ENCODE measurements at regions not wholly inside any gene's neighbourhood (a gene's known extent, or its start where the extent isn't known, plus 50 kb on each side); places are given as distances from the start of the nearest gene placed in this dataset.

DNA sequence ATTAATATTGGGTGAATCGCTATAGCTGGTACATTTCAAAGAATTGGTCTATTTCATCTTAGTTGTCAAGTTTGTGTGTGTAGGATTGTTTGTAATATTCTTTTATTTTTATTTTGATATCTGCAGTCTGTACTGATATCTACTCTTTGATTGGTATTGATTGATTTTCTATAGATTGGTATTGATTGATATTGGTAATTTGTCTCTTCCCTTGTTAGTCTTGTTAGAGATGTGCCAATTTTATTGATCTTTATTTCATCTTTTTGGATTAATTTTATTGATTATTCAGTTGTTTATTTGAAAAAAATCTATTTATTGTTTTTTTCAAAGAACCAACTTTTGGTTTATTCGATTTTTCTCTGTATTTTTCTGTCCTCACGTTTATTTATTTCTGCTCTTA, 61.4 kb downstream of the TM2D3 start:
- Histone ChIP-seq H2AFZ (ENCODE audit: low read length) (no peak overlapping the region), H3K4me1 (ENCODE audit: insufficient read depth, low read length) (no peaks in the 10 kb centered on the region), H3K9ac (ENCODE audit: insufficient read depth, low read depth, low read length) (no peak overlapping the region), H3K9me3 (ENCODE audit: low read length) (peaks cover 10% of the 10 kb centered on the region; the same call in 1 of the 2 replicates), H3K36me3 (replicated peaks in 1 of 2; ENCODE audit: control insufficient read depth in 1 of 2, insufficient read depth in 2 of 2, low read length in 2 of 2) (no peaks in the 10 kb centered on the region), H3K4me2 (ENCODE audit: low read depth, low read length) (no peak overlapping the region), H3K27ac (ENCODE audit: extremely low read length, insufficient read depth, low read length) (no peak overlapping the region), H3K79me2 (ENCODE audit: insufficient read depth, low read length) (no peaks in the 10 kb centered on the region), H3K4me3 (replicated peaks in 1 of 3; ENCODE audit: insufficient read depth in 1 of 3, low read depth in 2 of 3, low read length in 3 of 3) (no peak overlapping the region), H4K20me1 (ENCODE audit: insufficient read depth, low read length) (no peaks in the 10 kb centered on the region), H3K27me3 (ENCODE audit: control insufficient read depth in 1 of 2, insufficient read depth in 2 of 2, low read length in 2 of 2) (no peaks in the 10 kb centered on the region)
- intact Hi-C loops (cut with micrococcal nuclease; ENCODE audit: unreplicated experiment), result no loop called here
- no peak for ATAC-seq
- no peak for FAIRE-seq
- no peak for DNase-seq (ENCODE audit: low spot score)
- in situ Hi-C loops (cut with HindIII; ENCODE audit: extremely low pct_ligation_motif_present, low pct_unique_long_range_greater_than_20kb), result no loop called here
- ChIA-PET POLR2A (no interaction called here), CTCF (ENCODE audit: low intra/inter-chr PET ratio, low total read pairs) (no interaction called here)
- no peak for TF ChIP-seq ZNF670 (CRISPR knock-in tag; IDR thresholded peaks at IDR 0.05; ENCODE audit: borderline replicate concordance)
- TF ChIP-seq KAT2B (IDR thresholded peaks at IDR 0.05; ENCODE audit: borderline replicate concordance, low read depth, low read length), result peak; percentile 58; the same call in 1 of the 2 replicates
- WGBS (ENCODE audit: low lambda C conversion rate), result 67% methylated on average over 3 of the region's 3 CpGs
- BruUV-seq (replicated peaks), result no TSS peak

DNA sequence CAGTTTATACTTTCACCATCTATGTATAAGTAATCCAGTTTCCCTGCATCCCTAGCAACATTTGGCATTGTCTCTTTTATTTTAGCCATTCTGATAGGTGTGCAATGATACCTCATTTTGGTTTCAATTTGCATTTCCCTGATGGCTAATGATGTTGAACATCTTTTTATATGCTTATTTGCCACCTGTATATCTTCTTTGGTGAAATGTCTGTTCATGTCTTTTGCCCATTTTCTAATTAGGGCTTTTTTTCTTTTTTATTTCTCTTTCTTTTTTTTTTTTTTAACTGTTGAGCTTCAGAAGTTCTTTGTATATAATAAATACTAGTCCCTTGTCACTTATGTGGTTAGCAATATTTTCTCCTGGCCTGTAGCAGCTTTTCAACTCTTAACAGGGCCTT, 68.9 kb downstream of the TM2D3 start:
- DNase-seq (ENCODE audit: low spot score), result no peak
- ChIA-PET POLR2A (no interaction called here), CTCF (ENCODE audit: low intra/inter-chr PET ratio, low total read pairs) (no interaction called here)

More for the DNA sequence above, 68.9 kb downstream of the TM2D3 start:
- H3K4me2 ChIP-seq (ENCODE audit: low read depth, low read length), result no peak overlapping the region
- in situ Hi-C loops (cut with HindIII; ENCODE audit: extremely low pct_ligation_motif_present, low pct_unique_long_range_greater_than_20kb) (no loop called here), intact Hi-C loops (cut with micrococcal nuclease; ENCODE audit: unreplicated experiment) (no loop called here)
- no peak overlapping the region for H3K9ac ChIP-seq (ENCODE audit: insufficient read depth, low read depth, low read length)
- no peaks in the 10 kb centered on the region for H3K9me3 ChIP-seq (ENCODE audit: low read length)
- no peaks in the 10 kb centered on the region for H3K79me2 ChIP-seq (ENCODE audit: insufficient read depth, low read length)
- TF ChIP-seq ZNF7 (CRISPR knock-in tag; IDR thresholded peaks at IDR 0.05), result 0 out of 2 replicates have a peak, but pooled peaks have one; percentile 28
- no peak for TF ChIP-seq ZNF432 (CRISPR knock-in tag; IDR thresholded peaks at IDR 0.05; ENCODE audit: borderline replicate concordance)
- ATAC-seq (no peak), FAIRE-seq (no peak)
- no peak overlapping the region for H2AFZ ChIP-seq (ENCODE audit: low read length)
- H3K36me3 ChIP-seq (replicated peaks in 1 of 2; ENCODE audit: control insufficient read depth in 1 of 2, insufficient read depth in 2 of 2, low read length in 2 of 2), result no peaks in the 10 kb centered on the region
- no peak overlapping the region for H3K4me3 ChIP-seq (replicated peaks in 1 of 3; ENCODE audit: insufficient read depth in 1 of 3, low read depth in 2 of 3, low read length in 3 of 3)
- H4K20me1 ChIP-seq (ENCODE audit: insufficient read depth, low read length), result no peaks in the 10 kb centered on the region
- peaks cover 0 to 10% of the 10 kb centered on the region in 2 experiments for H3K27me3 ChIP-seq (ENCODE audit: control insufficient read depth in 1 of 2, insufficient read depth in 2 of 2, low read length in 2 of 2)
- H3K4me1 ChIP-seq (ENCODE audit: insufficient read depth, low read length), result peaks cover 14% of the 10 kb centered on the region; the same call in 1 of the 2 replicates
- BruUV-seq (replicated peaks), result no TSS peak
- H3K27ac ChIP-seq (ENCODE audit: extremely low read length, insufficient read depth, low read length), result no peak overlapping the region
